HG03439 (cell line): ENCODE measurements at regions not wholly inside any gene's neighbourhood (a gene's known extent, or its start where the extent isn't known, plus 50 kb on each side); places are given as distances from the start of the nearest gene placed in this dataset.
"Not testable (repeated sequence)": the region's sequence is repeated elsewhere in the genome, so short reads cannot be mapped to it uniquely, and the experiment has no call there.

Experiments used
- ATAC-seq: cut with Tn5 transposase; IDR thresholded peaks from one replicate; pipeline ENCODE4 v1.9.1; 2021; ENCODE audit warnings: mild to moderate bottlenecking, moderate library complexity; ENCODE audit not compliant: unreplicated experiment

GRCh38 chr13:84132491-84132890 lies 250.2 kb upstream of the SLITRK1 start:
- no peak for ATAC-seq

GRCh38 chr13:84131249-84131648 lies 249.0 kb upstream of the SLITRK1 start:
- no peak for ATAC-seq

- no peak for ATAC-seq
These were observed 248.3 kb upstream of the SLITRK1 start for GRCh38 chr13:84130495-84131114.

GRCh38 chr13:84129966-84130365 lies 247.7 kb upstream of the SLITRK1 start:
- ATAC-seq, result no peak

GRCh38 chr13:84127597-84128128 lies 245.4 kb upstream of the SLITRK1 start:
- ATAC-seq, result no peak

GRCh38 chr13:84126671-84127171 lies 244.4 kb upstream of the SLITRK1 start:
- ATAC-seq, result no peak

- no peak for ATAC-seq
These were observed 239.2 kb upstream of the SLITRK1 start for GRCh38 chr13:84121456-84121855.

- no peak for ATAC-seq
These were observed 236.7 kb upstream of the SLITRK1 start for GRCh38 chr13:84118839-84119409.

- ATAC-seq, result no peak
These were observed 216.0 kb upstream of the SLITRK1 start for GRCh38 chr13:84098273-84098672.

- no peak for ATAC-seq
These were observed 214.9 kb upstream of the SLITRK1 start for GRCh38 chr13:84097148-84097547.

GRCh38 chr13:84096216-84096615 lies 213.9 kb upstream of the SLITRK1 start:
- ATAC-seq, result no peak

- ATAC-seq, result no peak
These were observed 206.7 kb upstream of the SLITRK1 start for GRCh38 chr13:84088996-84089395.

GRCh38 chr13:84086847-84087162 lies 204.5 kb upstream of the SLITRK1 start:
- no peak for ATAC-seq

GRCh38 chr13:84086098-84086846 lies 204.0 kb upstream of the SLITRK1 start:
- not testable (repeated sequence) for ATAC-seq

GRCh38 chr13:84082462-84082861 lies 200.2 kb upstream of the SLITRK1 start:
- ATAC-seq, result no peak

- ATAC-seq, result no peak
These were observed 198.7 kb upstream of the SLITRK1 start for GRCh38 chr13:84080748-84081530.

GRCh38 chr13:84077271-84077670 lies 195.0 kb upstream of the SLITRK1 start:
- ATAC-seq, result no peak

GRCh38 chr13:84076280-84076679 lies 194.0 kb upstream of the SLITRK1 start:
- ATAC-seq, result no peak

GRCh38 chr13:84050536-84050935 lies 168.3 kb upstream of the SLITRK1 start:
- no peak for ATAC-seq

- no peak for ATAC-seq
These were observed 167.4 kb upstream of the SLITRK1 start for GRCh38 chr13:84049443-84050219.
